Fibroblast of lung (primary cell): ENCODE measurements at regions not wholly inside any gene's neighbourhood (a gene's known extent, or its start where the extent isn't known, plus 50 kb on each side); places are given as distances from the start of the nearest gene placed in this dataset.

Source experiments
- DNase-seq, 2 donors: peaks; one replicate each; pipeline versions ENCODE4 v3.0.0 to v3.0.0-alpha.2; 2010; ENCODE audit warnings: low read depth in 2 of 2
- H2AFZ ChIP-seq: 2 replicates; pipeline ENCODE4 v1.5.1; 2012; ENCODE audit warnings: low read length, control low read depth, inconsistent platforms
- H3K27ac ChIP-seq: 2 replicates; pipeline ENCODE4 v1.5.1; 2011; ENCODE audit warnings: low read length, control low read depth; ENCODE audit not compliant: insufficient read depth
- H3K27me3 ChIP-seq: 2 replicates; pipeline ENCODE4 v1.5.1; 2011; ENCODE audit warnings: mild to moderate bottlenecking, low read length; ENCODE audit not compliant: control insufficient read depth, insufficient read depth
- H3K36me3 ChIP-seq: 2 replicates; pipeline ENCODE4 v1.5.1; 2011; ENCODE audit warnings: low read length; ENCODE audit not compliant: control insufficient read depth, insufficient read depth
- H3K4me1 ChIP-seq: 2 replicates; pipeline ENCODE4 v1.5.1; 2011; ENCODE audit warnings: low read length; ENCODE audit not compliant: control insufficient read depth, insufficient read depth; ENCODE audit errors: extremely low read depth
- H3K4me2 ChIP-seq: 2 replicates; pipeline ENCODE4 v1.5.1; 2011; ENCODE audit warnings: low read length, control low read depth; ENCODE audit not compliant: insufficient read depth; ENCODE audit errors: extremely low read depth
- H3K4me3 ChIP-seq, 4 experiments: fragments of 200-600 bp in 1 of 4; sonication (generic) in 1 of 4; replicated peaks in 1 of 4; 2 replicates each; pipeline ENCODE4 v1.5.1; 2011 to 2016; ENCODE audit warnings: low read length in 4 of 4, low read depth in 3 of 4, mild to moderate bottlenecking in 3 of 4, control low read depth in 2 of 4, inconsistent platforms in 1 of 4, mixed read lengths in 1 of 4; ENCODE audit not compliant: insufficient read depth in 1 of 4; ENCODE audit errors: control extremely low read depth in 1 of 4
- H3K79me2 ChIP-seq: 2 replicates; pipeline ENCODE4 v1.5.1; 2012; ENCODE audit warnings: mild to moderate bottlenecking, low read length, inconsistent platforms; ENCODE audit not compliant: control insufficient read depth, insufficient read depth
- H3K9ac ChIP-seq: 2 replicates; pipeline ENCODE4 v1.5.1; 2011; ENCODE audit warnings: mild to moderate bottlenecking, low read length, control low read depth; ENCODE audit not compliant: insufficient read depth
- H3K9me3 ChIP-seq: 2 replicates; pipeline ENCODE4 v1.5.1; 2012; ENCODE audit warnings: low read depth, low read length; ENCODE audit not compliant: control insufficient read depth, insufficient read depth
- H4K20me1 ChIP-seq: 2 replicates; pipeline ENCODE4 v1.5.1; 2011; ENCODE audit warnings: low read length; ENCODE audit not compliant: control insufficient read depth, insufficient read depth; ENCODE audit errors: extremely low read depth
- CTCF ChIP-seq, 2 donors: IDR thresholded peaks in 1 of 2; conservative IDR thresholded peaks in 1 of 2; 1 replicate in 1 of 2; 2 replicates in 1 of 2; pipeline ENCODE4 v1.5.1; 2011 to 2012; ENCODE audit warnings: low read length in 2 of 2, control low read depth in 1 of 2, inconsistent platforms in 1 of 2, low read depth in 1 of 2, mild to moderate bottlenecking in 1 of 2
- EZH2 ChIP-seq: IDR thresholded peaks from 2 replicates; pipeline ENCODE4 v1.5.1; 2012; ENCODE audit warnings: low read length, control low read depth, mild to moderate bottlenecking; ENCODE audit errors: missing control alignments

- H3K36me3 ChIP-seq, result no peaks in the 10 kb centered on the region
- no peak overlapping the region for H3K9ac ChIP-seq
- no peaks in the 10 kb centered on the region for H3K27me3 ChIP-seq
- TF ChIP-seq CTCF (conservative IDR thresholded peaks at IDR 0.05 in 1 of 2, IDR thresholded peaks at IDR 0.05 in 1 of 2; ENCODE audit: low read depth in 1 of 2, low read length in 2 of 2), result no peak
- no peak for TF ChIP-seq EZH2
- no peak overlapping the region for H3K4me2 ChIP-seq
- H3K27ac ChIP-seq, result no peak overlapping the region
- no peaks in the 10 kb centered on the region for H4K20me1 ChIP-seq
- H3K4me3 ChIP-seq, result no peak overlapping the region
- no peak for DNase-seq
- H2AFZ ChIP-seq, result no peak overlapping the region
- H3K4me1 ChIP-seq, result no peaks in the 10 kb centered on the region
- no peaks in the 10 kb centered on the region for H3K9me3 ChIP-seq
- H3K79me2 ChIP-seq, result no peaks in the 10 kb centered on the region
These were observed 175.8 kb upstream of the NPY2R start for GRCh38 chr4:155032521-155033229.

- Histone ChIP-seq H3K4me1 (no peaks in the 10 kb centered on the region), H2AFZ (no peak overlapping the region), H3K27me3 (no peaks in the 10 kb centered on the region), H3K9me3 (no peaks in the 10 kb centered on the region), H3K4me2 (no peak overlapping the region), H4K20me1 (no peaks in the 10 kb centered on the region), H3K79me2 (no peaks in the 10 kb centered on the region), H3K36me3 (no peaks in the 10 kb centered on the region), H3K4me3 (no peak overlapping the region), H3K27ac (no peak overlapping the region), H3K9ac (no peak overlapping the region)
- TF ChIP-seq CTCF (conservative IDR thresholded peaks at IDR 0.05 in 1 of 2, IDR thresholded peaks at IDR 0.05 in 1 of 2; ENCODE audit: low read depth in 1 of 2, low read length in 2 of 2) (no peak), EZH2 (no peak)
- DNase-seq, result no peak
These were observed 174.8 kb upstream of the NPY2R start for GRCh38 chr4:155033604-155034003.

- Histone ChIP-seq H3K4me3 (no peak overlapping the region), H3K4me1 (no peaks in the 10 kb centered on the region), H3K27me3 (no peaks in the 10 kb centered on the region), H4K20me1 (no peaks in the 10 kb centered on the region), H3K36me3 (no peaks in the 10 kb centered on the region), H3K79me2 (no peaks in the 10 kb centered on the region), H3K9me3 (no peaks in the 10 kb centered on the region), H3K27ac (no peak overlapping the region), H2AFZ (no peak overlapping the region), H3K9ac (no peak overlapping the region), H3K4me2 (no peak overlapping the region)
- no peak for DNase-seq
- TF ChIP-seq EZH2, result no peak
- no peak for TF ChIP-seq CTCF (conservative IDR thresholded peaks at IDR 0.05 in 1 of 2, IDR thresholded peaks at IDR 0.05 in 1 of 2; ENCODE audit: low read depth in 1 of 2, low read length in 2 of 2)
These were observed 171.4 kb upstream of the NPY2R start for GRCh38 chr4:155037031-155037430.
